H1 (cell line): ENCODE measurements at regions not wholly inside any gene's neighbourhood (a gene's known extent, or its start where the extent isn't known, plus 50 kb on each side); places are given as distances from the start of the nearest gene placed in this dataset.

Experiments
- KDM4A ChIP-seq: IDR thresholded peaks from one replicate; pipeline ENCODE4 v1.7.1; 2012; ENCODE audit warnings: low read depth, mild to moderate bottlenecking, moderate library complexity, low read length, inconsistent platforms; ENCODE audit not compliant: severe bottlenecking
- TF ChIP-seq, protein P1 (sequence below), 3 experiments: IDR thresholded peaks; 1 replicate in 2 of 3; 2 replicates in 1 of 3; pipeline versions ENCODE4 v1.5.1 to v1.6.1; 2011; ENCODE audit warnings: low read length in 3 of 3, mild to moderate bottlenecking in 3 of 3, inconsistent platforms in 2 of 3, low read depth in 1 of 3, moderate library complexity in 1 of 3; ENCODE audit not compliant: insufficient read depth in 1 of 3; ENCODE audit errors: control extremely low read depth in 1 of 3

- TF ChIP-seq KDM4A, result no peak
- TF ChIP-seq, protein P1, sequence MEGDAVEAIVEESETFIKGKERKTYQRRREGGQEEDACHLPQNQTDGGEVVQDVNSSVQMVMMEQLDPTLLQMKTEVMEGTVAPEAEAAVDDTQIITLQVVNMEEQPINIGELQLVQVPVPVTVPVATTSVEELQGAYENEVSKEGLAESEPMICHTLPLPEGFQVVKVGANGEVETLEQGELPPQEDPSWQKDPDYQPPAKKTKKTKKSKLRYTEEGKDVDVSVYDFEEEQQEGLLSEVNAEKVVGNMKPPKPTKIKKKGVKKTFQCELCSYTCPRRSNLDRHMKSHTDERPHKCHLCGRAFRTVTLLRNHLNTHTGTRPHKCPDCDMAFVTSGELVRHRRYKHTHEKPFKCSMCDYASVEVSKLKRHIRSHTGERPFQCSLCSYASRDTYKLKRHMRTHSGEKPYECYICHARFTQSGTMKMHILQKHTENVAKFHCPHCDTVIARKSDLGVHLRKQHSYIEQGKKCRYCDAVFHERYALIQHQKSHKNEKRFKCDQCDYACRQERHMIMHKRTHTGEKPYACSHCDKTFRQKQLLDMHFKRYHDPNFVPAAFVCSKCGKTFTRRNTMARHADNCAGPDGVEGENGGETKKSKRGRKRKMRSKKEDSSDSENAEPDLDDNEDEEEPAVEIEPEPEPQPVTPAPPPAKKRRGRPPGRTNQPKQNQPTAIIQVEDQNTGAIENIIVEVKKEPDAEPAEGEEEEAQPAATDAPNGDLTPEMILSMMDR (IDR thresholded peaks at IDR 0.05; ENCODE audit: control extremely low read depth in 1 of 3, insufficient read depth in 1 of 3, low read depth in 1 of 3, low read length in 3 of 3), result no peak
Measured at GRCh38 chr13:80560609-80561008, 219.7 kb upstream of the SPRY2 start (continued).
